OCI-LY7 (cell line): ENCODE measurements at regions not wholly inside any gene's neighbourhood (a gene's known extent, or its start where the extent isn't known, plus 50 kb on each side); places are given as distances from the start of the nearest gene placed in this dataset.
"Not testable (repeated sequence)": the region's sequence is repeated elsewhere in the genome, so short reads cannot be mapped to it uniquely, and the experiment has no call there.

Experiments
- BruUV-seq: library from RNA; stranded (reverse); fragments of 400-500 nt; replicated peaks from 2 replicates; lab custom pipeline; 2021; lab: Mats Ljungman, UMichigan
- CTCF ChIA-PET: fragments of 300-600 bp; sonication (Branson Sonifier 250); formaldehyde crosslinking; loops from one replicate; lab custom pipeline; 2022; ENCODE audit warnings: antibody characterized with exemption; ENCODE audit not compliant: unreplicated experiment; lab: Charles Lee
- POLR2A ChIA-PET: fragments of 300-600 bp; sonication (Branson Sonifier 250); formaldehyde crosslinking; loops from one replicate; lab custom pipeline; 2022; ENCODE audit warnings: antibody characterized with exemption; lab: Charles Lee
- DNase-seq: peaks from one replicate; pipeline ENCODE4 v3.0.0-alpha.2; 2015; ENCODE audit warnings: low spot score
- H2AFZ ChIP-seq: fragments of 200-600 bp; sonication (generic), shearing (Covaris generic); 2 replicates; pipeline ENCODE4 v1.6.1; 2014; ENCODE audit warnings: mild to moderate bottlenecking, antibody characterized with exemption, low read length, moderate library complexity
- H3K27ac ChIP-seq: fragments of 200-600 bp; sonication (generic); 2 replicates; pipeline ENCODE4 v1.5.1; 2014; ENCODE audit warnings: mixed run types, low read depth, mild to moderate bottlenecking, moderate library complexity, low read length, inconsistent platforms; ENCODE audit not compliant: poor library complexity, severe bottlenecking
- H3K36me3 ChIP-seq: fragments of 200-600 bp; sonication (generic); 2 replicates; pipeline ENCODE4 v1.6.1; 2014; ENCODE audit warnings: mild to moderate bottlenecking, antibody characterized with exemption, low read length, moderate library complexity, mixed read lengths; ENCODE audit not compliant: insufficient read depth
- H3K4me1 ChIP-seq: fragments of 200-600 bp; sonication (generic); 2 replicates; pipeline ENCODE4 v1.5.1; 2014; ENCODE audit warnings: mild to moderate bottlenecking, low read length; ENCODE audit not compliant: insufficient read depth, poor library complexity, severe bottlenecking
- H3K4me2 ChIP-seq: fragments of 200-600 bp; sonication (generic); 2 replicates; pipeline ENCODE4 v1.6.1; 2014; ENCODE audit warnings: mild to moderate bottlenecking, low read length
- H3K4me3 ChIP-seq: fragments of 200-600 bp; sonication (generic); 2 replicates; pipeline ENCODE4 v1.5.1; 2014; ENCODE audit warnings: mild to moderate bottlenecking, low read depth, low read length; ENCODE audit not compliant: poor library complexity, severe bottlenecking
- H3K79me2 ChIP-seq: fragments of 200-600 bp; sonication (generic); 2 replicates; pipeline ENCODE4 v1.6.1; 2016; ENCODE audit warnings: low read depth, mild to moderate bottlenecking, low read length, moderate library complexity, mixed read lengths; ENCODE audit not compliant: insufficient read depth
- H3K9me2 ChIP-seq: fragments of 200-600 bp; sonication (generic); 2 replicates; pipeline ENCODE4 v1.6.1; 2016; ENCODE audit warnings: mild to moderate bottlenecking, low read length, mixed read lengths; ENCODE audit not compliant: insufficient read depth
- H3K9me3 ChIP-seq: fragments of 200-600 bp; sonication (generic); 2 replicates; pipeline ENCODE4 v1.6.1; 2014; ENCODE audit warnings: mild to moderate bottlenecking, mixed run types, low read length, mixed read lengths
- H4K20me1 ChIP-seq: fragments of 200-600 bp; sonication (generic); 2 replicates; pipeline ENCODE4 v1.6.1; 2014; ENCODE audit warnings: mild to moderate bottlenecking, antibody characterized with exemption, low read length, moderate library complexity, mixed read lengths; ENCODE audit not compliant: insufficient read depth
- CTCF ChIP-seq: fragments of 200-600 bp; sonication (generic); conservative IDR thresholded peaks from 2 replicates; pipeline ENCODE4 v1.5.1; 2014; ENCODE audit warnings: mild to moderate bottlenecking, antibody characterized with exemption, low read length, moderate library complexity, mixed read lengths
- EZH2phosphoT487 ChIP-seq: fragments of 200-600 bp; sonication (generic); IDR thresholded peaks from 2 replicates; pipeline ENCODE4 v1.6.1; 2018; ENCODE audit warnings: low read depth, borderline replicate concordance, mild to moderate bottlenecking, mixed run types, antibody characterized with exemption, low read length, moderate library complexity, mixed read lengths
- intact Hi-C: fragments of 100-400 bp; cut with micrococcal nuclease; formaldehyde crosslinking; loops from one replicate; pipeline ENCODE4 v1.10.0; 2022; ENCODE audit not compliant: unreplicated experiment

- POLR2A ChIA-PET, H3K4me1 ChIP-seq, H3K36me3 ChIP-seq: not testable (repeated sequence)
Observed at GRCh38 chr7:142467056-142467655, 209.3 kb upstream of the PRSS58 start.

GRCh38 chr7:142463401-142463850 lies 205.6 kb upstream of the PRSS58 start:
- H3K9me3 ChIP-seq, result no peaks in the 10 kb centered on the region
- no peaks in the 10 kb centered on the region for H3K36me3 ChIP-seq
- H3K27ac ChIP-seq, result no peak overlapping the region
- peaks cover 5% of the 10 kb centered on the region for H3K4me1 ChIP-seq
- ChIA-PET POLR2A (interaction anchor here (1.0 kb wide), 1 partner anchor 38 kb away, joined by 4 read pairs; no protein-coding TSS in a partner anchor), CTCF (interaction anchor here (0.6 to 1.2 kb wide), 4 partner anchors 16 to 56 kb away, joined by 3 to 4 read pairs (median 3); no protein-coding TSS in a partner anchor)
- peak overlapping the region; percentile 43; the same call in 1 of the 2 replicates for H2AFZ ChIP-seq
- intact Hi-C loops, result loop anchor here (5.0 kb wide), 1 partner anchor 59 kb away; no protein-coding TSS in a partner anchor
- no peak overlapping the region for H3K4me2 ChIP-seq
- no peaks in the 10 kb centered on the region for H3K9me2 ChIP-seq
- DNase-seq, result no peak
- no peaks in the 10 kb centered on the region for H4K20me1 ChIP-seq
- TF ChIP-seq EZH2phosphoT487 (no peak), CTCF (no peak)
- BruUV-seq, result no TSS peak
- H3K79me2 ChIP-seq, result no peaks in the 10 kb centered on the region
- H3K4me3 ChIP-seq, result no peak overlapping the region

More at GRCh38 chr7:142467056-142467655, 209.3 kb upstream of the PRSS58 start:
- H2AFZ ChIP-seq, DNase-seq, H3K79me2 ChIP-seq, H3K4me2 ChIP-seq, CTCF ChIA-PET, H3K9me3 ChIP-seq, BruUV-seq, H4K20me1 ChIP-seq, H3K27ac ChIP-seq, intact Hi-C loops, H3K9me2 ChIP-seq, H3K4me3 ChIP-seq: not testable (repeated sequence)
- peak; percentile 25; the same call in 1 of the 2 replicates for TF ChIP-seq CTCF

- no peaks in the 10 kb centered on the region for H3K9me2 ChIP-seq
- no peak overlapping the region for H2AFZ ChIP-seq
- intact Hi-C loops, result loop anchor here (5.0 kb wide), 1 partner anchor 61 kb away; no protein-coding TSS in a partner anchor
- ChIA-PET POLR2A (interaction anchor here (0.6 kb wide), 1 partner anchor 63 kb away, joined by 3 read pairs; no protein-coding TSS in a partner anchor), CTCF (interaction anchor here (1.0 to 1.3 kb wide), 2 partner anchors 22 to 62 kb away, joined by 3 read pairs; no protein-coding TSS in a partner anchor)
- no TSS peak for BruUV-seq
- peaks cover 5% of the 10 kb centered on the region for H3K4me1 ChIP-seq
- TF ChIP-seq EZH2phosphoT487, result no peak
- TF ChIP-seq CTCF, result no peak
- H3K79me2 ChIP-seq, result no peaks in the 10 kb centered on the region
- H4K20me1 ChIP-seq, result no peaks in the 10 kb centered on the region
- no peak overlapping the region for H3K27ac ChIP-seq
- H3K9me3 ChIP-seq, result no peaks in the 10 kb centered on the region
- no peak for DNase-seq
- no peak overlapping the region for H3K4me2 ChIP-seq
- H3K36me3 ChIP-seq, result no peaks in the 10 kb centered on the region
- no peak overlapping the region for H3K4me3 ChIP-seq
Observed at GRCh38 chr7:142461437-142461836, 203.6 kb upstream of the PRSS58 start.
